ENCODE measurements at regions not wholly inside any gene's neighbourhood (a gene's known extent, or its start where the extent isn't known, plus 50 kb on each side); places are given as distances from the start of the nearest gene placed in this dataset.

- DNase-seq (ENCODE audit: low spot score) = no peak
- WGBS = 72% methylated on average over 1 of the region's 1 CpG
- TF ChIP-seq GABPA (IDR thresholded peaks at IDR 0.05 in 1 of 2, conservative IDR thresholded peaks at IDR 0.05 in 1 of 2) (no peak), REST (IDR thresholded peaks at IDR 0.05) (no peak), FOXA2 (IDR thresholded peaks at IDR 0.05) (no peak), NR2F2 (IDR thresholded peaks at IDR 0.05) (no peak), TAF1 (conservative IDR thresholded peaks at IDR 0.05) (no peak), HNF4G (IDR thresholded peaks at IDR 0.05) (no peak), ZBTB33 (IDR thresholded peaks at IDR 0.05) (no peak), HNF4A (conservative IDR thresholded peaks at IDR 0.05) (no peak), RXRA (IDR thresholded peaks at IDR 0.05) (no peak), YY1 (IDR thresholded peaks at IDR 0.05) (no peak), ATF3 (IDR thresholded peaks at IDR 0.05) (no peak), EGR1 (IDR thresholded peaks at IDR 0.05; ENCODE audit: low read depth in 2 of 2) (no peak), SP1 (IDR thresholded peaks at IDR 0.05) (no peak), MAX (IDR thresholded peaks at IDR 0.05) (no peak), JUND (IDR thresholded peaks at IDR 0.05) (no peak), RAD21 (IDR thresholded peaks at IDR 0.05) (no peak), FOXA1 (IDR thresholded peaks at IDR 0.05) (no peak)
- TF ChIP-seq, protein P1, sequence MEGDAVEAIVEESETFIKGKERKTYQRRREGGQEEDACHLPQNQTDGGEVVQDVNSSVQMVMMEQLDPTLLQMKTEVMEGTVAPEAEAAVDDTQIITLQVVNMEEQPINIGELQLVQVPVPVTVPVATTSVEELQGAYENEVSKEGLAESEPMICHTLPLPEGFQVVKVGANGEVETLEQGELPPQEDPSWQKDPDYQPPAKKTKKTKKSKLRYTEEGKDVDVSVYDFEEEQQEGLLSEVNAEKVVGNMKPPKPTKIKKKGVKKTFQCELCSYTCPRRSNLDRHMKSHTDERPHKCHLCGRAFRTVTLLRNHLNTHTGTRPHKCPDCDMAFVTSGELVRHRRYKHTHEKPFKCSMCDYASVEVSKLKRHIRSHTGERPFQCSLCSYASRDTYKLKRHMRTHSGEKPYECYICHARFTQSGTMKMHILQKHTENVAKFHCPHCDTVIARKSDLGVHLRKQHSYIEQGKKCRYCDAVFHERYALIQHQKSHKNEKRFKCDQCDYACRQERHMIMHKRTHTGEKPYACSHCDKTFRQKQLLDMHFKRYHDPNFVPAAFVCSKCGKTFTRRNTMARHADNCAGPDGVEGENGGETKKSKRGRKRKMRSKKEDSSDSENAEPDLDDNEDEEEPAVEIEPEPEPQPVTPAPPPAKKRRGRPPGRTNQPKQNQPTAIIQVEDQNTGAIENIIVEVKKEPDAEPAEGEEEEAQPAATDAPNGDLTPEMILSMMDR (IDR thresholded peaks at IDR 0.05; ENCODE audit: low read depth, low read length, missing input control) = no peak
- no peak overlapping the region for H3K4me3 ChIP-seq (ENCODE audit: low read depth in 1 of 3, low read length in 3 of 3)
- no peaks in the 10 kb centered on the region for H3K9me3 ChIP-seq (ENCODE audit: control insufficient read depth in 4 of 4, low read length in 3 of 4)
- peaks cover 4 to 66% (median 65%) of the 10 kb centered on the region in 4 donors for H3K4me1 ChIP-seq (ENCODE audit: control insufficient read depth in 4 of 4, insufficient read depth in 4 of 4, low read length in 3 of 4)
- no peaks in the 10 kb centered on the region for H3K27me3 ChIP-seq (ENCODE audit: control insufficient read depth in 4 of 4, insufficient read depth in 4 of 4, low read length in 3 of 4)
- H3K27ac ChIP-seq (ENCODE audit: low read depth in 1 of 2, low read length in 2 of 2) = peak overlapping the region; percentile 82 to 94
- no peak overlapping the region for H3K9ac ChIP-seq (ENCODE audit: low read depth in 1 of 2, low read length in 2 of 2)
- no peaks in the 10 kb centered on the region for H3K36me3 ChIP-seq (ENCODE audit: control insufficient read depth in 4 of 4, insufficient read depth in 3 of 4, low read depth in 1 of 4, low read length in 3 of 4)
Measured at GRCh38 chrX:13121020-13121555, 76.7 kb upstream of the FAM9C start.

Measured in liver (tissue), 8 donors.